ENCODE measurements at regions not wholly inside any gene's neighbourhood (a gene's known extent, or its start where the extent isn't known, plus 50 kb on each side); places are given as distances from the start of the nearest gene placed in this dataset.
"Not testable (repeated sequence)": the region's sequence is repeated elsewhere in the genome, so short reads cannot be mapped to it uniquely, and the experiment has no call there.

DNA sequence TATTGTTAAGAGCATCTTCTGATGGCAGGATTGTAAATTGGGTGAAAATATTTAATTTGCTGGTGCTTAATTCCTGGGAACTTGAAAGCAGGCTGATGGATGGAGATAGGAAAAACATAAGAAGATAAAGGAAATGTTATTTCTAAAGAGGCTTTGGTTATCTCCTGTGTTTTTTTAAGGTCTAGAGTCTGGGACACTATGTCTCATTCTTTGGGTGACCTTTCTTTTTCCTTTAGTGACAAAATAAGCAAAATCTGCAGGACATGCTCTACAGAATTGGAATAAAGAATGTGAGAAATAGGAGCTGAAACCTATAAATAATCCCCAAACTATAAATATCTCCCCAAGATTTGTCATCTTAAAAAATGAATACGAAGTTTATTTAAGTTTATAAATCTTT lies 241.7 kb downstream of the DSC3 start:
- Histone ChIP-seq H3K4me3 (ENCODE audit: low read length) (no peak overlapping the region), H3K4me1 (ENCODE audit: control insufficient read depth, low read length) (no peaks in the 10 kb centered on the region), H3K9me2 (replicated peaks; ENCODE audit: control insufficient read depth, low read length) (no peaks in the 10 kb centered on the region; the same call in 1 of the 2 replicates), H3K4me2 (ENCODE audit: low read length) (no peak overlapping the region), H3K27me3 (ENCODE audit: control insufficient read depth, low read length) (no peaks in the 10 kb centered on the region), H3K36me3 (ENCODE audit: control insufficient read depth, low read length) (no peaks in the 10 kb centered on the region), H3K27ac (ENCODE audit: low read depth, low read length) (no peak overlapping the region), H3F3A (ENCODE audit: control insufficient read depth, insufficient read depth) (no peaks in the 10 kb centered on the region), H3K79me2 (ENCODE audit: control insufficient read depth, low read length) (no peaks in the 10 kb centered on the region), H3K9me3 (ENCODE audit: control insufficient read depth, insufficient read depth, low read length) (no peaks in the 10 kb centered on the region), H4K20me1 (ENCODE audit: control insufficient read depth, insufficient read depth, low read depth, low read length) (no peaks in the 10 kb centered on the region)
- TF ChIP-seq EZH2phosphoT487 (IDR thresholded peaks at IDR 0.05; ENCODE audit: borderline replicate concordance, low read length) = no peak
- TF ChIP-seq, protein P1, sequence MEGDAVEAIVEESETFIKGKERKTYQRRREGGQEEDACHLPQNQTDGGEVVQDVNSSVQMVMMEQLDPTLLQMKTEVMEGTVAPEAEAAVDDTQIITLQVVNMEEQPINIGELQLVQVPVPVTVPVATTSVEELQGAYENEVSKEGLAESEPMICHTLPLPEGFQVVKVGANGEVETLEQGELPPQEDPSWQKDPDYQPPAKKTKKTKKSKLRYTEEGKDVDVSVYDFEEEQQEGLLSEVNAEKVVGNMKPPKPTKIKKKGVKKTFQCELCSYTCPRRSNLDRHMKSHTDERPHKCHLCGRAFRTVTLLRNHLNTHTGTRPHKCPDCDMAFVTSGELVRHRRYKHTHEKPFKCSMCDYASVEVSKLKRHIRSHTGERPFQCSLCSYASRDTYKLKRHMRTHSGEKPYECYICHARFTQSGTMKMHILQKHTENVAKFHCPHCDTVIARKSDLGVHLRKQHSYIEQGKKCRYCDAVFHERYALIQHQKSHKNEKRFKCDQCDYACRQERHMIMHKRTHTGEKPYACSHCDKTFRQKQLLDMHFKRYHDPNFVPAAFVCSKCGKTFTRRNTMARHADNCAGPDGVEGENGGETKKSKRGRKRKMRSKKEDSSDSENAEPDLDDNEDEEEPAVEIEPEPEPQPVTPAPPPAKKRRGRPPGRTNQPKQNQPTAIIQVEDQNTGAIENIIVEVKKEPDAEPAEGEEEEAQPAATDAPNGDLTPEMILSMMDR (IDR thresholded peaks at IDR 0.05; ENCODE audit: low read depth, low read length, poor library complexity, severe bottlenecking) = no peak

DNA sequence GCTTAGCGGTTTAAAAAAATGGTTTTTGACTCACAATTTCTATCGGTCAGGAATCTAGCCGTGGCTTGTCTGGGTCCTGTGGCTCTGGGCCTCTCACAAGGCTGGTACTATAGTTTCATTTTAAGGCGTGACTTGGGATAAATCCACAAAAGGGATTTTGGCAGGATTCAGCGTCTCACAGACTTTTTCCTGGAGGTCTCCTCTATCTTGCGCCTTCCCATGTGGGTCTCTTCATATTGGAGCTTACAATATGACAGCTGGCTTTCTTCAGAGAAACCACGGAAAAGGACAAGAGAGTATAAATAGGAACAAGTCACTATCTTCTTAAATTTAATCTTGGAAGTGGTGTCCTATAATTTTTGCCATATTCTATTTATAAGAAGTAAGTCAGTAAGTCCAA lies 250.5 kb downstream of the DSC3 start:
- Histone ChIP-seq H3K27me3 (ENCODE audit: control insufficient read depth, low read length) (no peaks in the 10 kb centered on the region), H3K27ac (ENCODE audit: low read depth, low read length) (no peak overlapping the region), H3K9me2 (replicated peaks; ENCODE audit: control insufficient read depth, low read length) (no peaks in the 10 kb centered on the region; the same call in 1 of the 2 replicates), H3K4me1 (ENCODE audit: control insufficient read depth, low read length) (no peaks in the 10 kb centered on the region), H3K4me2 (ENCODE audit: low read length) (no peak overlapping the region), H4K20me1 (ENCODE audit: control insufficient read depth, insufficient read depth, low read depth, low read length) (no peaks in the 10 kb centered on the region), H3K9me3 (ENCODE audit: control insufficient read depth, insufficient read depth, low read length) (no peaks in the 10 kb centered on the region), H3F3A (ENCODE audit: control insufficient read depth, insufficient read depth) (no peaks in the 10 kb centered on the region), H3K36me3 (ENCODE audit: control insufficient read depth, low read length) (no peaks in the 10 kb centered on the region), H3K79me2 (ENCODE audit: control insufficient read depth, low read length) (no peaks in the 10 kb centered on the region), H3K4me3 (ENCODE audit: low read length) (no peak overlapping the region)
- TF ChIP-seq, protein P1 (IDR thresholded peaks at IDR 0.05; ENCODE audit: low read depth, low read length, poor library complexity, severe bottlenecking) = no peak
- TF ChIP-seq EZH2phosphoT487 (IDR thresholded peaks at IDR 0.05; ENCODE audit: borderline replicate concordance, low read length) = no peak

DNA sequence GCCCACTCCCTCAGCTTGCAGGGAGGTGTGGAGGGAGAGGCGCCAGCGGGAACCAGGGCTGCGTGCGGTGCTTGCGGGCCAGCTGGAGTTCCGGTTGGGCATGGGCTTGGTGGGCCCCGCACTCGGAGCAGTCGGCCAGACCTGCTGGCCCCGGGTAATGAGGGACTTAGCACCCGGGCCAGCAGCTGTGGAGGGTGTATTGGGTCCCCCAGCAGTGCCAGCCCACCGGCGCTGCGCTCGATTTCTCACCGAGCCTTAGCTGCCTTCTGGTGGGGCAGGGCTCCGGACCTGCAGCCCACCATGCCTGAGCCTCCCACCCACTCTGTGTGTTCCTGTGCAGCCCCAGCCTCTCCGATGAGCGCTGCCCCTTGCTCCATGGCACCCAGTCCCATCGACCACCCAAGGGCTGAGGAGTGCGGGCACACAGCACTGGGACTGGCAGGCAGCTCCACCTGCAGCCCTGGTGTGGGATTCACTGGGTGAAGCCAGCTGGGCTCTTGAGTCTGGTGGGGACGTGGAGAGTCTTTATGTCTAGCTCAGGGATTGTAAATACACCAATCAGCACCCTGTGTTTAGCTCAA lies 254.0 kb downstream of the DSC3 start:
- not testable (repeated sequence) for H3K4me1 ChIP-seq (ENCODE audit: control insufficient read depth, low read length); H3K9me3 ChIP-seq (ENCODE audit: control insufficient read depth, insufficient read depth, low read length); H3K79me2 ChIP-seq (ENCODE audit: control insufficient read depth, low read length); H3K36me3 ChIP-seq (ENCODE audit: control insufficient read depth, low read length); H3K27me3 ChIP-seq (ENCODE audit: control insufficient read depth, low read length); H3F3A ChIP-seq (ENCODE audit: control insufficient read depth, insufficient read depth); H3K4me2 ChIP-seq (ENCODE audit: low read length); H3K27ac ChIP-seq (ENCODE audit: low read depth, low read length); H4K20me1 ChIP-seq (ENCODE audit: control insufficient read depth, insufficient read depth, low read depth, low read length); H3K9me2 ChIP-seq (replicated peaks; ENCODE audit: control insufficient read depth, low read length); H3K4me3 ChIP-seq (ENCODE audit: low read length)

DNA sequence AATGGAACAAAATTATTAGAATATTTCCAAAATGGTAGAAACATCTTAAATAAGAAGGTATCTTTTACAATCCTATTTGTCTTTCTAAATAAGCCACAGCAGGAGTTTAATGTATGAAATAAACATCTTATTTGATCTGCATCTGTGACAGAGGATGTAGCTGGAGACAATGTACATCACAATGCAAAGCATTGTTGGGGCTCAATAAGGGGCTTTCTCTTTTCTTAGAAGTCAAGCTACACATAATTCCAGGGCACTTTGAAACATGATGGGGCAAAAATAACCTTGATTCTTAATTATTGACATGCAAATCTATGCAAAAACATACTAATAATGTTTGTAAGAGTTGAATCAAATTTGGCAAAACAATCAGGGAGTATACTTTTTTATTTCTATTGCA lies 255.1 kb downstream of the DSC3 start:
- Histone ChIP-seq H3K4me3 (ENCODE audit: low read length) (no peak overlapping the region), H3K4me2 (ENCODE audit: low read length) (no peak overlapping the region), H3K9me3 (ENCODE audit: control insufficient read depth, insufficient read depth, low read length) (no peaks in the 10 kb centered on the region), H3K36me3 (ENCODE audit: control insufficient read depth, low read length) (no peaks in the 10 kb centered on the region), H4K20me1 (ENCODE audit: control insufficient read depth, insufficient read depth, low read depth, low read length) (no peaks in the 10 kb centered on the region), H3K27me3 (ENCODE audit: control insufficient read depth, low read length) (no peaks in the 10 kb centered on the region), H3K9me2 (replicated peaks; ENCODE audit: control insufficient read depth, low read length) (no peaks in the 10 kb centered on the region), H3K79me2 (ENCODE audit: control insufficient read depth, low read length) (no peaks in the 10 kb centered on the region), H3F3A (ENCODE audit: control insufficient read depth, insufficient read depth) (no peaks in the 10 kb centered on the region), H3K27ac (ENCODE audit: low read depth, low read length) (no peak overlapping the region), H3K4me1 (ENCODE audit: control insufficient read depth, low read length) (no peaks in the 10 kb centered on the region)
- TF ChIP-seq, protein P1 (IDR thresholded peaks at IDR 0.05; ENCODE audit: low read depth, low read length, poor library complexity, severe bottlenecking) = no peak
- no peak for TF ChIP-seq EZH2phosphoT487 (IDR thresholded peaks at IDR 0.05; ENCODE audit: borderline replicate concordance, low read length)

All from DOHH2 (cell line).